ENCODE measurements at regions not wholly inside any gene's neighbourhood (a gene's known extent, or its start where the extent isn't known, plus 50 kb on each side); places are given as distances from the start of the nearest gene placed in this dataset.

DNA sequence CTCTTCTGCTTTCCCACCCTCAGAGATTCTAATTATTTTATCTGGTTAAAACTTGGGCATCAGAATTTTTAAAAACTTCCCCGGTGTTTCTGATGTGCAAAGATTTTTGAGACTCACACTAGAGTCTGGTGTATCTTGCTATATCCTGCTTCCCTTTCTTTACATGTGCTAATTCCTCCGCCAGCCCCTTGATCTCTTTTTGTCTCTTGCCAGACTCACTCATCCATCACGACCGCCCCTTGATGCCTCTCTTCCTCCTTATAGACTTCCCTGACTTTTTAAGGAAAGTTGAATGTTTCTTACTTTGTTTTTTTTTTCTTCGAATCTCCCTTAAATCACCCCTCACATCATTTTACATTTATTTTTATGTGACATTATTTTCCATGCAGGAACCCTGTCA lies 274.9 kb upstream of the PITX2 start:
- 52% methylated on average over 5 of the region's 5 CpGs; no CpG with 5 or more reads in 1 of the 2 experiments for WGBS, 2 experiments (ENCODE audit: extremely low coverage in 1 of 2, insufficient coverage in 1 of 2, insufficient read length in 1 of 2, insufficient replicate concordance in 2 of 2, low coverage in 1 of 2, low lambda C conversion rate in 2 of 2, missing lambda C conversion rate in 1 of 2)
- Histone ChIP-seq H3K23ac (ENCODE audit: insufficient read length) (no peak overlapping the region), H3K23me2 (ENCODE audit: low read depth, low read length) (no peaks in the 10 kb centered on the region), H3K9ac (replicated peaks in 1 of 4; ENCODE audit: extremely low read depth in 1 of 4, low read depth in 3 of 4, low read length in 3 of 4) (no peak overlapping the region), H3K9me3 (ENCODE audit: insufficient read depth in 2 of 2, low read depth in 1 of 2, low read length in 1 of 2) (no peaks in the 10 kb centered on the region), H2BK15ac (ENCODE audit: low read length) (no peak overlapping the region), H3K27ac (ENCODE audit: low read depth, low read length) (no peak overlapping the region), H3K18ac (ENCODE audit: extremely low read depth, low read length) (no peak overlapping the region), H4K91ac (replicated peaks; ENCODE audit: insufficient read length, low read length) (no peak overlapping the region), H2AFZ (ENCODE audit: low read length) (no peak overlapping the region), H3K79me1 (ENCODE audit: low read depth, low read length) (no peaks in the 10 kb centered on the region), H2BK120ac (replicated peaks; ENCODE audit: low read depth, low read length) (no peak overlapping the region), H3K4ac (replicated peaks; ENCODE audit: insufficient read length, low read depth, low read length) (no peak overlapping the region), H2AK5ac (ENCODE audit: low read depth, low read length) (no peak overlapping the region), H3K4me1 (replicated peaks in 1 of 4; ENCODE audit: control insufficient read depth in 3 of 4, insufficient read depth in 4 of 4, low read length in 3 of 4) (0 out of 7 replicates have a peak, but pooled peaks cover 0 to 3% (median 1%) of the 10 kb centered on the region in 4 experiments), H4K8ac (ENCODE audit: extremely low read depth, insufficient read depth, low read length) (no peak overlapping the region), H3K14ac (ENCODE audit: insufficient read length) (no peak overlapping the region), H3K4me2 (ENCODE audit: insufficient read depth in 1 of 2, low read depth in 2 of 2, low read length in 2 of 2) (no peak overlapping the region), H3K36me3 (ENCODE audit: control insufficient read depth in 2 of 4, insufficient read depth in 4 of 4, low read length in 3 of 4) (no peaks in the 10 kb centered on the region), H3K27me3 (replicated peaks in 1 of 4; ENCODE audit: control insufficient read depth in 3 of 4, extremely low read depth in 1 of 4, insufficient read depth in 3 of 4, low read length in 3 of 4) (no peaks in the 10 kb centered on the region; a peak in 1 of 7 replicates), H4K5ac (ENCODE audit: insufficient read length, low read depth, low read length) (no peak overlapping the region), H3K79me2 (ENCODE audit: control insufficient read depth in 1 of 2, insufficient read depth in 2 of 2, low read length in 2 of 2) (no peaks in the 10 kb centered on the region), H3K4me3 (ENCODE audit: extremely low read depth in 1 of 4, insufficient read depth in 2 of 4, low read depth in 3 of 4, low read length in 4 of 4) (no peak overlapping the region), H3K56ac (replicated peaks; ENCODE audit: insufficient read length, low read depth, low read length) (no peak overlapping the region), H2BK12ac (ENCODE audit: low read depth, low read length) (no peak overlapping the region), H2BK5ac (ENCODE audit: low read depth, low read length) (no peak overlapping the region), H4K20me1 (replicated peaks in 1 of 2; ENCODE audit: control insufficient read depth in 1 of 2, insufficient read depth in 2 of 2, low read length in 2 of 2) (no peaks in the 10 kb centered on the region), H2BK20ac (ENCODE audit: low read length) (no peak overlapping the region)
- ChIA-PET CTCF (ENCODE audit: partially characterized antibody) (no interaction called here), POLR2A (ENCODE audit: partially characterized antibody) (no interaction called here)
- FAIRE-seq (no peak), DNase-seq (ENCODE audit: low read depth in 1 of 2, low spot score in 2 of 2) (no peak)
- TF ChIP-seq EP300 (IDR thresholded peaks at IDR 0.05; ENCODE audit: borderline replicate concordance in 1 of 2, low read depth in 2 of 2, low read length in 2 of 2) = no peak
- TF ChIP-seq, protein P1, sequence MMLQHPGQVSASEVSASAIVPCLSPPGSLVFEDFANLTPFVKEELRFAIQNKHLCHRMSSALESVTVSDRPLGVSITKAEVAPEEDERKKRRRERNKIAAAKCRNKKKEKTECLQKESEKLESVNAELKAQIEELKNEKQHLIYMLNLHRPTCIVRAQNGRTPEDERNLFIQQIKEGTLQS (IDR thresholded peaks at IDR 0.05; ENCODE audit: insufficient read depth, low read depth, low read length) = no peak
- TF ChIP-seq EZH2 (IDR thresholded peaks at IDR 0.05; ENCODE audit: low read depth, low read length, severe bottlenecking) = no peak
- no peak for TF ChIP-seq BCL11A (IDR thresholded peaks at IDR 0.05; ENCODE audit: low read depth in 2 of 2, low read length in 2 of 2)
- TF ChIP-seq POLR2A (IDR thresholded peaks at IDR 0.05; ENCODE audit: control extremely low read depth in 1 of 2, low read depth in 2 of 2, low read length in 2 of 2) = no peak
- no peak for TF ChIP-seq TAF7 (optimal IDR thresholded peaks at IDR 0.05; ENCODE audit: borderline replicate concordance, low read depth, low read length)
- no peak for TF ChIP-seq ZNF274 (IDR thresholded peaks at IDR 0.05; ENCODE audit: borderline replicate concordance, extremely low read depth, low read length)
- TF ChIP-seq CREB1 (IDR thresholded peaks at IDR 0.05) = no peak
- no peak for TF ChIP-seq SP4 (IDR thresholded peaks at IDR 0.05; ENCODE audit: low read length)
- no peak for TF ChIP-seq NANOG (IDR thresholded peaks at IDR 0.05; ENCODE audit: insufficient read depth, low read depth, low read length, poor library complexity, severe bottlenecking)
- TF ChIP-seq MAFK (IDR thresholded peaks at IDR 0.05; ENCODE audit: low read depth, low read length) = no peak
- no peak for TF ChIP-seq CEBPB (IDR thresholded peaks at IDR 0.05; ENCODE audit: low read depth, low read length)
